ENCODE measurements at regions not wholly inside any gene's neighbourhood (a gene's known extent, or its start where the extent isn't known, plus 50 kb on each side); places are given as distances from the start of the nearest gene placed in this dataset.

- no peak for DNase-seq
Measured at GRCh38 chr4:10740891-10741620, 56.5 kb upstream of the CLNK start.

- DNase-seq = no peak
Measured at GRCh38 chr4:10740251-10740650, 55.7 kb upstream of the CLNK start.

- no peak for DNase-seq
Measured at GRCh38 chr4:10738826-10739489, 54.4 kb upstream of the CLNK start.

GRCh38 chr4:10737337-10737736, 52.8 kb upstream of the CLNK start:
- DNase-seq = no peak

GRCh38 chr4:10736895-10737294, 52.3 kb upstream of the CLNK start:
- DNase-seq = no peak

- DNase-seq = no peak
Measured at GRCh38 chr4:10736266-10736665, 51.7 kb upstream of the CLNK start.

GRCh38 chr4:10734697-10735096, 50.1 kb upstream of the CLNK start:
- no peak for DNase-seq

Measured in NCI-H1092 (cell line).